HS-5 (cell line): ENCODE measurements at regions not wholly inside any gene's neighbourhood (a gene's known extent, or its start where the extent isn't known, plus 50 kb on each side); places are given as distances from the start of the nearest gene placed in this dataset.

ENCODE experiments used
- DNase-seq: peaks from one replicate; pipeline ENCODE4 v3.0.0-alpha.2; 2012; ENCODE audit warnings: low read depth

DNA sequence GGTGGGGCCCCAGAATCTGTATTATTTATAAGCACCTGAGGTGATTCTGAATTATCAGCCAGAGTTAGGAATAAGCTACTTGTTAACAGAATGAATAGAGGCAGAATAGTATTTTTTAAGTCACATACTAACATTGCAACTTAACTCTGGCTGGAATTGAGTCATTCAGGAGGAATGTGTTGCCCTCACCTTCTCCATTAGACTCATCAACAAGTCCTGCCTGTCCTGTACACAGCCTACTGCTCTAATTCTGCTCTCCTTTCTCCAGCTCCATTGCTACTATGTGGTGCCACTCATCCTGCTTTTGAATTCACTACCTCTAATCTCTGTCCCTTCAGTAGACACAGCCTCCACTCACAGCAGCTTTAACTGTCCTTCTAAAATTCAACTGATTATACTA lies 669.4 kb downstream of the DHX35 start:
- peak; percentile 5 for DNase-seq

DNA sequence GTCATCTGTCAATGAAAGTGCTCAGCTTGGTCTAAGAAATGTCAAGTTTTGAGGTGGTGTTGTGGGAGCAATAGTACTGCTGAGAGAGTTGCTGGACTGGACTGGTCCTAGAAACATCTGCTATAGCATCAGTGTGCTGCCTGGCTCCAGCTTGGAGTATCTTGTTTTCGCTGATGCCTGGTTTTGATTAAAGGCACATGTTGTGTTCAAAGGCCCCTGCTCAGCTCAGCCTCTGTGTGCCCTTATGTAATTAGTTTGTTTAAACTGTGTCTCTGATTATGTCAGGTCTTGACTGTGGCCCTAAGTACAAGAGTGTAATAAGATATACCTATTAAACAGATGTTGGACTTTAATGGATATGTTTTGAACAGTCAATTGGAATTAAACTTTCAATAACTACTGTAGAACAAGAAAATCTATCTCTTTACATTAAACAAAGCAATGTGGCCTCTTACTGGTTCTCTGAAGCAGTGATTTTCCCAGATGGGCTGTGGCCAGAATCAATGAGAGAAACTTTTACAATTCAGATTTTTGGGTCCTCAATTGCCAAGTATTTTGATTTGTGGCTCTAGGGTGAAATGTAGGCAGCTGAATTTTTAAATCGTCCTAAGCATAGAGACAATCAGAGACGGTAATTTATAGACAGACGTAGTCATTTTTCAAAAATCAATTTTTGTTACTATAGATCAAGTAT lies 668.2 kb downstream of the DHX35 start:
- DNase-seq: no peak

DNA sequence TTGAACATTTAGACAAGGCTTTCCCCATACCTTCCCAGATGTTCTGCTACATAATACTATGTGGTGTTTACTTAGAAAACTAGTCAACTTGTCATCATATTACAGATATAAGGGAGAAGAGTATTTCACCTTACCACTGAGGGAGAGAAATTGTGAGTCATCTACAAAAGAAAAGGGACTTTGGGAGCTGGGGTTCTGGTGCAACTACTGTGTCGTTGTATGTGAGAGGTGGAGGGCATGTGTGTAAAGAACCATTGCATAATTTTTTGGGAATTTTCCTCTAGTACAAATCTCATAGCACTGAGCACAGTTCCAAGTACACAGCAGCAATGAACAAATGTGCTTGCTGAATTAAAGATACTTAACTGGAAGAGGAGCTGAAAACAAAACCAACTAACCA lies 665.6 kb downstream of the DHX35 start:
- DNase-seq: no peak

DNA sequence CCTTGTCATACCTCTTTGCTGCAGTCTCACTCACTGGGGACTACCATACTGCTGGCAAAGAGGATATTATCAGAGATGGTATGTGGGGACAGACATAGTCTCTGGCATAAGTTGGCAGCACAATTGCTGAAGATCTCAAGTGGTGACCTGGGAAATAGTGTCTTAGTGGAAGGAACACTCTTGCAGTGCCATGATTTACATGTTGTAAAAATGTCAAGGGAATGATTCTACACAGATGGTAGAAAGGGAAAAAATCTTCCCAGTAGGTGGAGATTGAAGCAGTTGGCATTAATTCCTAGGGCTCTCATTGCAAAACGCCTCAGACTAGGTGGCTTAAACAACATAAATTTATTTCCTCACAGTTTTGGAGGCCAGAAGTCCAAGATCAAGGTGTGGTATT lies 662.2 kb downstream of the DHX35 start:
- DNase-seq: no peak

DNA sequence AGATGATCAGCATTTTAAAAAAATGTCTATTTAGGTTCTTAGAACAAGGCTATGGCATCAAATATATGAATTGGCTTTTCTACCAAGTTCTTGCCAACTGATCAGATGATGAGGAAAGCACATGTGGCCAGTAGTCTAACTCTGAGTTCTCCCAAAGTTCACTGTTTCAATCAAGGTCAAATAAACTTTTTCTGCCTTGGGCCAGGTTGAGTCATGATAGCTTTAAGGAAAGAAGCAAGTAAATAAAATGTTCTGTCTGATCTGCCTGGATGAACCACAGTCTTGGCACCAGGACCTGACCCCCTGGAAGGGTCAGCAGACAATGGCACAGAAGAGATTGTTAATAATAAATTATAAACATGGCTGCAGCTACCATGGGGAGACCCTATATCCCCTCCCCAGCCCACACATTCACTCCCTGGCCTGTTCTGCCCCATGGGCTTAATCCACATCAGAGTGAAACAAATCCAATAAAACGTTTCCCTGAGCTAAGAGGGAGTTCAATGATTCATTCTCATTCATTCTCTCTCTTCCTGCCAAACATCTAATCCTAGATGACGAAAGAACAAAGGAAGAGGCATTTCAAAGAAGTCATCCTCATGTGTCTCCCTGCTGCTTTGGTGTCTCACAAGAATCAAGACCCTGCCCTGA lies 661.6 kb downstream of the DHX35 start:
- peak; percentile 36 for DNase-seq

DNA sequence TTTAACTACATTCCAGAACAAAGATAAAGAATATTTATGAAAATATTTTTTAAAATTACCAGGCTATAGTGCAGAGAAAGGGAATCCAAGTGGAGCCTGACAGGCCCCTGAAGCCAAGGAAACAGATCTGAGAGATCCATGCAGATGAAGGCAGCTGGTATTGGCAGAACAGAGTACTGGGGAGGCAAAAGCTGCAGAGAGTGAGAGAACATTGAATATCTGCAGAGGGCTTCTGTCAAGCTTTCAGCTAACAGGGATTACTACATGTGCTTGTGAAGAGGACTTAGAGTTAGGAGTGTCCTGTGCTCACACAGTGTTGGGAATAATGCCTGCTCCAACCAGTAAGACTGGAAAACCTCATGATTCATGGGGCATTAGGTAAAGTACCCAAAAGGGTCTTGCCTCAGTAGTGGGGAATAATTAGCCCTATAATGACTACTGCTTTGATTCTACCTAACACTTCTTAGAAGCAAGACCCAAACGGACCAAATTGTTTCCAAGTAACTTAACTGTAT lies 657.2 kb downstream of the DHX35 start:
- DNase-seq: no peak

DNA sequence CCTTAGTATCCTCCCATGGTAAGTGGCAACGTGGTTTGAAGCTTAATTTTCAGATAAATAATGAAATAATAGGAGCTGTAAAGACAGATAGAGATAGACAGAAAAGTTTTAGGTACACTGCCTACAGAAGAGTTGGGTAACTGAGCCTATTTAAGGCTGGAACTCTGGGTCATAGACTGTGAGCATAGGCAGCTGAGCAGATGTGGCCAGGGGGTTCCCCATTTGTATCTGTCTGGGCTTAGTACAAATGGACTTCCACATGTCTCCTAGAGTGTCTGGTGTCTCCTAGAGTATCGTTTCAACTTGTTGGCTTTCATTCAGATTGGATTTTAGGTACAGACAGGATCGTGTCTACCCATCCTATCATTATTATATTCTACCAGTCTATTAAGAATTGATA lies 649.8 kb downstream of the DHX35 start:
- DNase-seq: no peak

DNA sequence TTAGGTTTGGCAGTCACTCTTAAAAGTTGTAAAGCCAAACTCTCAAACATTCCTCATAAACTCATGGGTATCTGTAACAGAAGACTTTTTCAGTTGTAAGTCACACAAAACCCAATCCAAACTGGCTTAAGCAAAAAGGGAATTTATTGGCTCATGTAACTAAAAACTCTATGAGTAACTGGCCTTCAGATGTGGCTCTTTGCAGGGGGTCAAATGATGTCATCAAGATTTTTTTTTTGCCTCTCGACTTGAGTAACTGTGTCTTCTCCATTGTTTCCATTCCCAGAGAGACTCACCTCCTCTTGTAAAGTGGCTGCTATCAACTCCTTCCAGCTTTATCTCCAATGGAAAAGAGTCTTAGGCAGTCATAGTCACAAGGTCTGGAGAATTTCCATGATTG lies 645.0 kb downstream of the DHX35 start:
- DNase-seq: peak; percentile 6

DNA sequence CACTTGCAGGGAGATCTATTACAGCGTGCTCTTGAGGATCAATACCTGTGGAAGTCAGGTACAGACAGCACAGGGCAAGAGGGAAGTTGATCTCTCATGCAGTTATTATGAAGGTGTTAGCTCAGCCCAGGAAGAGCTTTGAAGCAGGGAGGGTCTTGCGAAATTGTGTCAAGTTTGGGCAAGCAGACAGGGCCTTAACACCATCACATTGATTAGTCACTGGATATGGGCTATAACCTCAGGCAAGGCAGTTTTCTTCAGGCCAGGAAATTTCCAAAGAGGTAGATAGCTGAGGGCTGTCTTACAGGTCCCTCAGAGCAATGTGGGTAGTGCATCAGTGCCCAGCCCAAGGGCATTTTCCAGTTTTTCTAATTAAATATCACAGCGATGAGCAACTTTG lies 643.8 kb downstream of the DHX35 start:
- peak; percentile 2 for DNase-seq

DNA sequence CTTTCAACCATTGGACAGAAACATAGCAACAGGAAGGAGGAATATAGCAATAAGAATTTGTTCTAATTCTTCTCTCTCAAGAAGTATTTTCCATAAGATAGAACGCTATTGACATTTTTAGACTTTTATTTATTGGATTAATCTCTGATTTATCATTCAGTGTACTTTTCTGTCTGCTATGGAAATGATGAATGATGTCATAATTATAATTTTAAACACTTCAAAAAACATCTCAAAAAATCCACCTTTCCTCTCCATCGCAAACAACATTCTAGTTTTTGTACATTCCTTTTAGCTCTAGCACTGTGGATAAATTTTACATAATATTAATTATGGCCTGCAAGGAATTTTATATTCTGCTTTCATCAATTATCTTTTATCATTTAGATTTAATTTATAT lies 643.2 kb downstream of the DHX35 start:
- DNase-seq: no peak

DNA sequence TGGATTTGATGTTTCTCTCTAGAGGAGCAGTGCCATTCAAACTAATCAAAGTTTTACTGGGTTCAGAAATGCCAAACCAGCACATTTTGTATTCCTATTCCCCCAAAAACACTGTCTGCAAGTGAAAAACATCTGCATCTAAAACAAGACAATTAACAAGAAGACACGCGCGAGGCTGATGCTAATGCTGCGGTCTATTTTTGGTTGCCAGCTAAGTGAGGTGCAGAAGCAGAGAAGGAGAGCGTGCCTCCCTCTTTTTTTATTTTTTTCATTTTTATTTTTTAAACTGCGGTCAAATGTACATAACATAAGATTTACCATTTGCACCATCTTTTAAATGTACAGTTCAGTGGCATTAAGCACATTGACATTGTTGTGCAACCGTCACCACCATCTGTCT lies 641.1 kb downstream of the DHX35 start:
- no peak for DNase-seq

DNA sequence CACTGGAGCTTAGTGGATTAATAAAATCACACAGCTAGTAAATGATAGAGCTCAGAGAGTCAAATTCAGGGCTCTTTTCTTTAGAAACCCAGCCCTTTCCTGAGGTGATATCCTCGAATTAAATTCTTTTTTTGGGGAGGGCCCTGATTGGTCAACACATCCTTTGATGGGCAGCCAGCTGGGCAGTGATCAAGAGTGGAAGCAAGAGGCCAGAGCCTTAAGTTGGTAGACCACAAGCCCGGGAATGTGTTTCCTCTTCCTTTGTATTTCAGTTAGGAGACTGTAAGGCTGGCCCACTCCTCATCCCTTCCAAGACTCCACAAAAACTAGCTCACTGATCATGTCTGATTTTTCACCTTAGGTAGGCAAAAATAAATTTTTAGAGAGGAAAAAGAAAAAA lies 640.5 kb downstream of the DHX35 start:
- DNase-seq: no peak

DNA sequence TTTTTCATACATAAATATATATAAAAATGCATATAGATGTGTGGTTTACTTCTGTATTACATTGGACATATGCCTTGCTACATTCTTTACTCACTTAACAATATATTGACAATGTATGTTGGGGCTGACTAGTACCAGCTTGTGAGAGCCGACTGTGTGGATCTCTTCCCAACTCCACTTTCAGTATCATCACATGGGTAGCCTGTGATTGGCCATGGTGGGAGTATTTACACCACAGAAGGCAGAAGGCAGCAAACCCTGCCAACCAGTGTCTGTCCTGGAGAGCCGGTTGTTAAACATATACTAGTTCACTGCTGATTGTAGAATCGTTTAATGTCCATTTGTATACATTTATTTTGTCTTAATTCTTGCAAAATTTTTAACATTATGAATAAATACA lies 638.7 kb downstream of the DHX35 start:
- DNase-seq: no peak

DNA sequence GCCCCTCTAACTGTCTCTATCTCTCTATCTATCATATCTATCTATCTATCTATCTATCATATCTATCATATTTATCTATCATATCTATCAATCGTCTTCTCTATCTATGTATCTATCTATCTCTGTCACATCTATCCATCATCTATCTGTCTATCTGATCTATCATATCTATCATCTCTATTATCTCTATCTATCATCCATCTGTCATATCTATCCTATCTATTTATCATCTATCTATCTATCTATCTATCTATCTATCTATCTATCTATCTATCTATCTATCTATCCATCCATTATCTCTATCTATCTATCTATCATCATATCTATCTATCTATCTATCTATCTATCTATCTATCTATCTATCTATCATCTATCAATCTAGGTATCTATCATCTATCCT lies 638.0 kb downstream of the DHX35 start:
- DNase-seq: no peak

DNA sequence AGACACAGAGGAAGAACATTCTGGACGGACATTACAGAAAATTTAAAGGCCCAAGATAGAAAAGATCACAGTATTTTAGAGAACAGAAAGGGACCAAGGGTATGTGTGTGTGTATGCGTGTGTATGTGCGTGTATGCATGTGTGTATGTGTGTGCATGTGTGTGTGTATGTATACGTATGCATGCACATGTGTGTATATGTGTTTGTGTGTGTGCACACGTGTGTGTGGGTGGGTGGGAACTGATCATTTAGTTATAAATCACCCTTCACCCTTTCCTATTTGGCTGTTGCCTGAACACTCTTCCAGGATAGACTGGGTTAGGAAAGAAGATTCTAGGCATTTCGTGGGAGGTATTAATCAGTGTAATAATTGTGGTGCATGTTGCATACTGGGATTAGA lies 634.4 kb downstream of the DHX35 start:
- DNase-seq: no peak

DNA sequence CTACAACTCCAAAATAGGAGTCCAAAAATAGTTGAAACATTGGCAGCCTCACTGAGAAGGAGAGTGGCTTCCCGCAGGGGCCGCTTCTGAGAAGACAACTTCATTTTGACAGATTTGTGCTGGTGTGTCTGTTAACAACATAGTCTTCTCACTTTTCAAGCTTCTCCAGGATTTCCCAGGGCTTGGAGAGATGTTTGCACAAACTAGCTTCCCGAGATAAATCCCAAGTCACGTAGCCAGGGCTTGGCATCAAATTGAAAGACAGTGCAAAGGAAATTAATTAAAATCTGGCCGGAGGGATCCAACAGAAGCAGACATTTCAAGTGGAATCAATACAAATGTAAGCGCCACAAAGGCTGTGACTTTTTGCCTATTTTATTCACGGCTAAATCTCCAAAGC lies 630.2 kb downstream of the DHX35 start:
- DNase-seq: no peak

DNA sequence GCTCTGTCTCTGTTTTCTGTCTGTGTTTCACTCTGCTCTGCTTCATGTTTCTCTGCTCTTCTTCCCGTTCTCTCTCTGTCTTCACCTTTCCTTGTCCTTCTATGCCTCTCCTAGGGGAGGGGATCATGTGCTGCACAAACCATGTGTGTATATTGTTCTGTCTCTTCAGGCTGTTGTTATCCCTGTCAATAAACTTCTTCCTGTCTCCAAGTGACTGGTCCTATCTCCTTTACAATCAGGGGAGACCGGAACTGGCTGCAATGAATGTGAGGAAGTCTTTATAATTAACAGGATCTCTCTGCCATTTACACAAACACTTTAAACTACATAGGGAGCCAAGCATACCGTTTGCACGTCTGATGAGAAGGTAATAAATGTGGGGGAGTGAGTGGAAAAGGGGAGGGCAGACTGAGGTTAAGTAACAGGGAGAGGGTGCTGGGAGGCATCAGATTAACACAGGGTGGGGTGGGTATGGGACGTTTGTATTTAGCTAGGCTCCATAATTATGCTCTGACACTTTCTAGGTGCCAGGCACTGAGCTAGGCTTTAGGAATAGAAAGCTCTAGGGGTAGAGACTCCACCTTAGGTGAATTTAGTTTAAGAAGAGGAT lies 626.1 kb downstream of the DHX35 start:
- no peak for DNase-seq

DNA sequence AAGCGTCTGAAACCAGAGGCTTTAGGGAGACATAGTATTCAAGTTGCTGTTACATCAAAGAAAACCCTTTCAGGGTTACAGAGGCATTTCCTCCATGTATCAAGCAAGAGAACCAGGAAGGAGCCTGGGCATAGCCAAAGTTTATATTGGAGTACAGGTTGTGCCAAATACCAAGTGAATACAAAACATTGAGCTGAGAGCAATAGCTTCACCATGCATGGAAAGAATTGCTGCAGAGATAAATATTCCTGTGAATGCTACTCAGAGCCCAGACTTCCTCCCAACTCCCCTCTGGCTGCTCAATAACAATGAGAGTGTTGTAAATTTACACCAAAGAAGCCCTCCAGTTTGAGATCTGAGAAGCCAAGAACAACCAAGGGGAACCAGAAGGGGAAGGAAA lies 618.9 kb downstream of the DHX35 start:
- DNase-seq: no peak

DNA sequence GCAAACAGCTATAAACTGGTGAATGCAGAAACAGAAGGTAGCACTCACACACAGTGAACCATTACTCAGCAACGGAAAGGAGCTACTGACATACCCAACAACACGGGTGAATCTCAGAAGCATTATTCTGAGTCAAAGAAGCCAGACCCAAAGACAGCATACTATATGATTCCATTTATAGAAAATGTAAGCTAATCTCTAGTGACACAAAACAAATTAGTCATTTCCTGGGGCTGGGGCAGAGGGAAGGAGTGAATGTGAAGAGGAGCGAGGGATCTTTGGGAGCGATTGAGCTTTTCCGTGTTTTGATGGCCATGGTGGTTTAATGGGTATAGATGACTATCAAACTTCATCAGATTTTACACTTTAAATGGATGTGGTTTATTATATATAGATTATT lies 614.6 kb downstream of the DHX35 start:
- DNase-seq: no peak

DNA sequence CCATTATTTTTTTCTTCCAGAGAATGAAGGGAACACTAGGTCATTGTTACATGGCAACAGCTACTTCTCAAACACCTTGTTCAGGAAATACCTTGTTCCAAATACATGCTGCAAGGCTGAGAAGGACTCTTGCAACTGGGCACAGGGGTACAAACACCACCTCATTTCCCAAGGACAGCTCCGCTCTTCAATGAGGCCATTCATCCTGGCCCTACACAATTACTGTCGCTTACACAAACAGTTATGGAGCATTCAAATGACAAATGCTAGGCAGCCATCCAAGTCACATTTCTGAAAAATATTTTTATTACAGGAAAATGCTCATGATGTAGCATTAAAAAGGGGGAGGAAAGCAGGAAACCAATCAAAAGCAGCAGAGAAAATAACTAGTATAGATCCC lies 611.9 kb downstream of the DHX35 start:
- DNase-seq: no peak

DNA sequence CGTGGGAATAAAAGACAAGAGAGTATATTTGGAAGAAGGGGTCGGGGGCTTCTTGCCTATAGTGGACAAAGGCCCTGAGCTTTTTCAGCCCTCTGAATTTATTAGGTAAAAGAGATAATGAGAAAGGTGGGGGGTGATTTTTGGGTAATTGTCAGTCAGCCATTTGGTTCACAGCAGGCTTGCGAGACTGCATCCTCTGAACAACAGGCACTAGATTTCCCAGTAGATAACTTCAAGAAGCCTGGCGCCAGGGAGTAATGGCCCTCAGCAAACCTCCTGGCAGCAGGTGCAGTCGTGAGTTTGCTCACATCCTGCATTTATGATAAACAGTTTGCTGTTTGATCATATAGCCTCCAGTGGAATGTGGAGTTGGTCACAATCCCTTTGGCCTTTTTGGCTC lies 609.0 kb downstream of the DHX35 start:
- DNase-seq: no peak

DNA sequence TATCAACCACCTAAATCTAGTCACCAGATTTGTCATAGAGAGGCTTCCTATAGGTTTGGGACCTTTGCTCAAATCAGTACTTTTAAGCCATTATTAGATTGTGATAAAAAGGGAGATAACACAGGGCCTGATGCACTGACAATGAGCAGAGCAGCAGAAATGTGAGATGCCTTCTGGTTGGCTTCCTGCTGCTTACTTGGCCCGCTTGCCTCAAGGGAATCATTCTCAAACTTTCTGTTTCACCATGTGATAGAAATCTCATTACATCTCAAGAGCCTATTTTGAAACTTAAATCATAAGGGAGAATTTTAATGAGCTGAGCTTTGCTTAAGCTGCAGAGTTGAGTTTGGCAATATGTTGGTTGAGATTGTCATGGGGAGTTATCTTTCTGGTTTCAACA lies 606.0 kb downstream of the DHX35 start:
- DNase-seq: no peak

DNA sequence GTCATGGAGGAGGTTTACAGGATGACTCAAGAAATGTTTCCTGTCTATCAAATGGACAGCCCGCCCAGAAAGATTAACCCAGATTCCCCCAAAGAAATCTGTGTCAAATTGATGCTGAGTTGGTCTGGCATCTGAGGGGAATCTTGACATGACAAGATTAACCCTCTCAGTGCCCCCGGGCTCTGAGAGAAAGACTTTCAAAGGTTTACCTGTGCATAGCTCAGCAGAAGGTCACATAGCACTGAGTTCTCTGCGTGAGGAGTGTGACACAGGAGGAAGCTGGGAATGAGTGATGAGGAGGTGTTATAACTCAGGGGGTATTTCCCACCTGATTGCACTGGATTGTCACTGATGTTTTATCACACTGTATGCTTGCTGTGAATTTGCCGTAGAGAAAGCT lies 601.2 kb downstream of the DHX35 start:
- no peak for DNase-seq

DNA sequence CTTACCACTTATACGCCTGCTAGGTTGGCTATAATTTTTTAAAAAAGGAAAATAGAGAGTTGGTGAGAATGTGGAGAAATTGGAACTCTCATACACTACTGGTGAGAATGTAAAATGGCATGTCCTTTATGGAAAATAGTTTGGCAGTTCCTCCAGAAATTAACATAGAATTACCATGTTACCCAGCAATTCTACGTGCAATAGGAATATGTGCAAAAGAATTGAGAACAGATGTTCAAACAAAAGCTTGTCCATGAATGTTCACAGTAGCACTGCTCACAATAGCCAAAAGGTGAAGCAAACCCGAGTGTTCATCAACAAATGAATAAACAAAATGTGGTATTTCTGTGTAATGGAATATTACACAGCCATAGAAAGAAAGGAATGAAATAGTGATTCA lies 592.2 kb downstream of the DHX35 start:
- no peak for DNase-seq
